ENCODE measurements at regions not wholly inside any gene's neighbourhood (a gene's known extent, or its start where the extent isn't known, plus 50 kb on each side); places are given as distances from the start of the nearest gene placed in this dataset.

GRCh38 chr2:898319-898718, 52.3 kb upstream of the SNTG2 start:
- no peak for DNase-seq (ENCODE audit: extremely low read depth in 1 of 2, low read depth in 1 of 2)

GRCh38 chr2:897091-897490, 53.6 kb upstream of the SNTG2 start:
- no peak for DNase-seq (ENCODE audit: extremely low read depth in 1 of 2, low read depth in 1 of 2)

GRCh38 chr2:893311-893710, 57.3 kb upstream of the SNTG2 start:
- no peak for DNase-seq (ENCODE audit: extremely low read depth in 1 of 2, low read depth in 1 of 2)

GRCh38 chr2:892892-893291, 57.8 kb upstream of the SNTG2 start:
- DNase-seq (ENCODE audit: extremely low read depth in 1 of 2, low read depth in 1 of 2): no peak

GRCh38 chr2:892401-892800, 58.2 kb upstream of the SNTG2 start:
- no peak for DNase-seq (ENCODE audit: extremely low read depth in 1 of 2, low read depth in 1 of 2)

- no peak for DNase-seq (ENCODE audit: extremely low read depth in 1 of 2, low read depth in 1 of 2)
Measured at GRCh38 chr2:891734-892133, 58.9 kb upstream of the SNTG2 start.

- no peak for DNase-seq (ENCODE audit: extremely low read depth in 1 of 2, low read depth in 1 of 2)
Measured at GRCh38 chr2:890791-891190, 59.9 kb upstream of the SNTG2 start.

- no peak for DNase-seq (ENCODE audit: extremely low read depth in 1 of 2, low read depth in 1 of 2)
Measured at GRCh38 chr2:890214-890613, 60.4 kb upstream of the SNTG2 start.

- DNase-seq (ENCODE audit: extremely low read depth in 1 of 2, low read depth in 1 of 2): no peak
Measured at GRCh38 chr2:888906-889566, 61.6 kb upstream of the SNTG2 start.

- no peak for DNase-seq (ENCODE audit: extremely low read depth in 1 of 2, low read depth in 1 of 2)
Measured at GRCh38 chr2:888211-888801, 62.3 kb upstream of the SNTG2 start.

GRCh38 chr2:887639-888038, 63.0 kb upstream of the SNTG2 start:
- DNase-seq (ENCODE audit: extremely low read depth in 1 of 2, low read depth in 1 of 2): no peak

- no peak for DNase-seq (ENCODE audit: extremely low read depth in 1 of 2, low read depth in 1 of 2)
Measured at GRCh38 chr2:886072-887022, 64.3 kb upstream of the SNTG2 start.

GRCh38 chr2:885230-886071, 65.2 kb upstream of the SNTG2 start:
- DNase-seq (ENCODE audit: extremely low read depth in 1 of 2, low read depth in 1 of 2): no peak

GRCh38 chr2:883803-884748, 66.6 kb upstream of the SNTG2 start:
- no peak for DNase-seq (ENCODE audit: extremely low read depth in 1 of 2, low read depth in 1 of 2)

GRCh38 chr2:883260-883802, 67.3 kb upstream of the SNTG2 start:
- no peak for DNase-seq (ENCODE audit: extremely low read depth in 1 of 2, low read depth in 1 of 2)

- no peak for DNase-seq (ENCODE audit: extremely low read depth in 1 of 2, low read depth in 1 of 2)
Measured at GRCh38 chr2:881204-881918, 69.3 kb upstream of the SNTG2 start.

- DNase-seq (ENCODE audit: extremely low read depth in 1 of 2, low read depth in 1 of 2): no peak
Measured at GRCh38 chr2:880201-880970, 70.3 kb upstream of the SNTG2 start.

- DNase-seq (ENCODE audit: extremely low read depth in 1 of 2, low read depth in 1 of 2): no peak
Measured at GRCh38 chr2:879540-879939, 71.1 kb upstream of the SNTG2 start.

Measured in activated CD8-positive, alpha-beta memory T cell treated with anti-CD3 and anti-CD28 coated beads for 1 hour (primary cell).